Breast epithelium (tissue), 3 donors: ENCODE measurements at regions not wholly inside any gene's neighbourhood (a gene's known extent, or its start where the extent isn't known, plus 50 kb on each side); places are given as distances from the start of the nearest gene placed in this dataset.

Source experiments
- POLR2A ChIP-seq: fragments of 450-650 bp; IDR thresholded peaks from one replicate; pipeline ENCODE4 v1.6.1; 2016; ENCODE audit warnings: antibody characterized with exemption, mild to moderate bottlenecking, moderate library complexity
- POLR2AphosphoS5 ChIP-seq, 3 donors: sonication (generic); formaldehyde crosslinking; IDR thresholded peaks; one replicate each; pipeline ENCODE4 v1.6.1; 2017; ENCODE audit warnings: antibody characterized with exemption in 3 of 3
- TF ChIP-seq, protein P1 (sequence below), 3 donors: fragments of 450-650 bp; IDR thresholded peaks; one replicate each; pipeline ENCODE4 v1.5.1; 2016 to 2017; ENCODE audit warnings: antibody characterized with exemption in 3 of 3, mild to moderate bottlenecking in 3 of 3, moderate library complexity in 3 of 3

DNA sequence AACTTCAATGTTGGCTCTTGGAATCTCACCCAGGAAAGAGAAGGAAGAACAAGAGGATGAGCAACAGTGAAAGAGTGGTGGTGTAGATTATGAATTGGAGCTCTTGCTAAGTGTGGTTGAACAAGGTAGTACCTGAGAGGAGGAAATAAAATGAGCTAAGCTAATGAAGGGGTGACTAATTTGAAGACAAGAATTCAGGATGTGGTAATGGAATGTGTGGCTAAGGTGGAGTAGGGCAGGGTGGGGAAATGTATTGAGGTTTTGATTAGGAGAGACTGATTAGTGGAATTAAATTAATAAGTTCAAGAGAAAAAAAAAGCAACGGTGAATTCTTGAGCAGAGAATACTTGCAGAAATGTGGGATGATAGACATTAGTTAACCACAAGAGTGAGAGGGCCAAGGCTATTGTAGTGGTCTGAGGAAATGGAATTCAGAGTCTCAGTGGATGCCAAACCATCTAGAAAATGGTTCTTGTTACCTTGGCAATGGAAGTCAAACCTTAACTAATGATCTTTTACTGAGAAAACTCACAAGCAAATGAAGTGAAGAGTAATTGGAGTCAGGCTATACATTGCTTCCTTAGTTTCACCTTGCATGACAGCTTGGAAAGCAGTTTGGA, 648.3 kb upstream of the ZNF608 start:
- TF ChIP-seq, protein P1, sequence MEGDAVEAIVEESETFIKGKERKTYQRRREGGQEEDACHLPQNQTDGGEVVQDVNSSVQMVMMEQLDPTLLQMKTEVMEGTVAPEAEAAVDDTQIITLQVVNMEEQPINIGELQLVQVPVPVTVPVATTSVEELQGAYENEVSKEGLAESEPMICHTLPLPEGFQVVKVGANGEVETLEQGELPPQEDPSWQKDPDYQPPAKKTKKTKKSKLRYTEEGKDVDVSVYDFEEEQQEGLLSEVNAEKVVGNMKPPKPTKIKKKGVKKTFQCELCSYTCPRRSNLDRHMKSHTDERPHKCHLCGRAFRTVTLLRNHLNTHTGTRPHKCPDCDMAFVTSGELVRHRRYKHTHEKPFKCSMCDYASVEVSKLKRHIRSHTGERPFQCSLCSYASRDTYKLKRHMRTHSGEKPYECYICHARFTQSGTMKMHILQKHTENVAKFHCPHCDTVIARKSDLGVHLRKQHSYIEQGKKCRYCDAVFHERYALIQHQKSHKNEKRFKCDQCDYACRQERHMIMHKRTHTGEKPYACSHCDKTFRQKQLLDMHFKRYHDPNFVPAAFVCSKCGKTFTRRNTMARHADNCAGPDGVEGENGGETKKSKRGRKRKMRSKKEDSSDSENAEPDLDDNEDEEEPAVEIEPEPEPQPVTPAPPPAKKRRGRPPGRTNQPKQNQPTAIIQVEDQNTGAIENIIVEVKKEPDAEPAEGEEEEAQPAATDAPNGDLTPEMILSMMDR (IDR thresholded peaks at IDR 0.05) = no peak
- TF ChIP-seq POLR2AphosphoS5 (IDR thresholded peaks at IDR 0.05) = no peak
- TF ChIP-seq POLR2A = no peak
